ENCODE measurements at regions not wholly inside any gene's neighbourhood (a gene's known extent, or its start where the extent isn't known, plus 50 kb on each side); places are given as distances from the start of the nearest gene placed in this dataset.

- TF ChIP-seq RAD21 (conservative IDR thresholded peaks at IDR 0.05) (no peak), EP300 (conservative IDR thresholded peaks at IDR 0.05; ENCODE audit: poor library complexity, severe bottlenecking) (no peak), TAF1 (IDR thresholded peaks at IDR 0.05; ENCODE audit: low read depth) (no peak), MXI1 (conservative IDR thresholded peaks at IDR 0.05; ENCODE audit: poor library complexity, severe bottlenecking) (no peak), SMC3 (conservative IDR thresholded peaks at IDR 0.05; ENCODE audit: poor library complexity) (no peak), POLR2AphosphoS5 (IDR thresholded peaks at IDR 0.05) (no peak), EZH2 (IDR thresholded peaks at IDR 0.05; ENCODE audit: borderline replicate concordance, insufficient read depth, low read length, poor library complexity, severe bottlenecking) (no peak)
- TF ChIP-seq, protein P1, sequence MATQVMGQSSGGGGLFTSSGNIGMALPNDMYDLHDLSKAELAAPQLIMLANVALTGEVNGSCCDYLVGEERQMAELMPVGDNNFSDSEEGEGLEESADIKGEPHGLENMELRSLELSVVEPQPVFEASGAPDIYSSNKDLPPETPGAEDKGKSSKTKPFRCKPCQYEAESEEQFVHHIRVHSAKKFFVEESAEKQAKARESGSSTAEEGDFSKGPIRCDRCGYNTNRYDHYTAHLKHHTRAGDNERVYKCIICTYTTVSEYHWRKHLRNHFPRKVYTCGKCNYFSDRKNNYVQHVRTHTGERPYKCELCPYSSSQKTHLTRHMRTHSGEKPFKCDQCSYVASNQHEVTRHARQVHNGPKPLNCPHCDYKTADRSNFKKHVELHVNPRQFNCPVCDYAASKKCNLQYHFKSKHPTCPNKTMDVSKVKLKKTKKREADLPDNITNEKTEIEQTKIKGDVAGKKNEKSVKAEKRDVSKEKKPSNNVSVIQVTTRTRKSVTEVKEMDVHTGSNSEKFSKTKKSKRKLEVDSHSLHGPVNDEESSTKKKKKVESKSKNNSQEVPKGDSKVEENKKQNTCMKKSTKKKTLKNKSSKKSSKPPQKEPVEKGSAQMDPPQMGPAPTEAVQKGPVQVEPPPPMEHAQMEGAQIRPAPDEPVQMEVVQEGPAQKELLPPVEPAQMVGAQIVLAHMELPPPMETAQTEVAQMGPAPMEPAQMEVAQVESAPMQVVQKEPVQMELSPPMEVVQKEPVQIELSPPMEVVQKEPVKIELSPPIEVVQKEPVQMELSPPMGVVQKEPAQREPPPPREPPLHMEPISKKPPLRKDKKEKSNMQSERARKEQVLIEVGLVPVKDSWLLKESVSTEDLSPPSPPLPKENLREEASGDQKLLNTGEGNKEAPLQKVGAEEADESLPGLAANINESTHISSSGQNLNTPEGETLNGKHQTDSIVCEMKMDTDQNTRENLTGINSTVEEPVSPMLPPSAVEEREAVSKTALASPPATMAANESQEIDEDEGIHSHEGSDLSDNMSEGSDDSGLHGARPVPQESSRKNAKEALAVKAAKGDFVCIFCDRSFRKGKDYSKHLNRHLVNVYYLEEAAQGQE (IDR thresholded peaks at IDR 0.05; ENCODE audit: borderline replicate concordance) = no peak
- TF ChIP-seq, protein P2, sequence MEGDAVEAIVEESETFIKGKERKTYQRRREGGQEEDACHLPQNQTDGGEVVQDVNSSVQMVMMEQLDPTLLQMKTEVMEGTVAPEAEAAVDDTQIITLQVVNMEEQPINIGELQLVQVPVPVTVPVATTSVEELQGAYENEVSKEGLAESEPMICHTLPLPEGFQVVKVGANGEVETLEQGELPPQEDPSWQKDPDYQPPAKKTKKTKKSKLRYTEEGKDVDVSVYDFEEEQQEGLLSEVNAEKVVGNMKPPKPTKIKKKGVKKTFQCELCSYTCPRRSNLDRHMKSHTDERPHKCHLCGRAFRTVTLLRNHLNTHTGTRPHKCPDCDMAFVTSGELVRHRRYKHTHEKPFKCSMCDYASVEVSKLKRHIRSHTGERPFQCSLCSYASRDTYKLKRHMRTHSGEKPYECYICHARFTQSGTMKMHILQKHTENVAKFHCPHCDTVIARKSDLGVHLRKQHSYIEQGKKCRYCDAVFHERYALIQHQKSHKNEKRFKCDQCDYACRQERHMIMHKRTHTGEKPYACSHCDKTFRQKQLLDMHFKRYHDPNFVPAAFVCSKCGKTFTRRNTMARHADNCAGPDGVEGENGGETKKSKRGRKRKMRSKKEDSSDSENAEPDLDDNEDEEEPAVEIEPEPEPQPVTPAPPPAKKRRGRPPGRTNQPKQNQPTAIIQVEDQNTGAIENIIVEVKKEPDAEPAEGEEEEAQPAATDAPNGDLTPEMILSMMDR (IDR thresholded peaks at IDR 0.05; ENCODE audit: poor library complexity, severe bottlenecking) = no peak
- Histone ChIP-seq H3F3A (ENCODE audit: insufficient read depth, low read length, poor library complexity, severe bottlenecking) (no peaks in the 10 kb centered on the region), H4K20me1 (ENCODE audit: insufficient read depth) (no peaks in the 10 kb centered on the region), H3K27me3 (ENCODE audit: insufficient read depth, low read depth, low read length) (no peaks in the 10 kb centered on the region), H3K4me2 (ENCODE audit: low read length) (no peak overlapping the region), H3K9me2 (ENCODE audit: insufficient read depth, low read length) (no peaks in the 10 kb centered on the region), H3K79me2 (replicated peaks; ENCODE audit: insufficient read depth, low read length) (no peaks in the 10 kb centered on the region), H3K4me3 (ENCODE audit: low read length) (no peak overlapping the region), H3K27ac (ENCODE audit: low read length) (no peak overlapping the region), H3K9me3 (ENCODE audit: low read length) (no peaks in the 10 kb centered on the region), H2AFZ (ENCODE audit: low read depth, low read length) (no peak overlapping the region), H3K9ac (ENCODE audit: low read length) (no peak overlapping the region), H3K36me3 (ENCODE audit: insufficient read depth, low read length) (no peaks in the 10 kb centered on the region)
These were observed 209.5 kb downstream of the TOMM20 start for GRCh38 chr1:234918961-234919761.

- H3K9ac ChIP-seq (ENCODE audit: low read length) = no peak overlapping the region
- H3K36me3 ChIP-seq (ENCODE audit: insufficient read depth, low read length) = no peaks in the 10 kb centered on the region
- no peaks in the 10 kb centered on the region for H3K27me3 ChIP-seq (ENCODE audit: insufficient read depth, low read depth, low read length)
- H3K4me2 ChIP-seq (ENCODE audit: low read length) = no peak overlapping the region
- TF ChIP-seq SMC3 (conservative IDR thresholded peaks at IDR 0.05; ENCODE audit: poor library complexity) (no peak), EZH2 (IDR thresholded peaks at IDR 0.05; ENCODE audit: borderline replicate concordance, insufficient read depth, low read length, poor library complexity, severe bottlenecking) (no peak), MXI1 (conservative IDR thresholded peaks at IDR 0.05; ENCODE audit: poor library complexity, severe bottlenecking) (no peak), TAF1 (IDR thresholded peaks at IDR 0.05; ENCODE audit: low read depth) (no peak), RAD21 (conservative IDR thresholded peaks at IDR 0.05) (no peak), EP300 (conservative IDR thresholded peaks at IDR 0.05; ENCODE audit: poor library complexity, severe bottlenecking) (no peak), POLR2AphosphoS5 (IDR thresholded peaks at IDR 0.05) (no peak)
- TF ChIP-seq, protein P2 (IDR thresholded peaks at IDR 0.05; ENCODE audit: poor library complexity, severe bottlenecking) = no peak
- TF ChIP-seq, protein P1 (IDR thresholded peaks at IDR 0.05; ENCODE audit: borderline replicate concordance) = no peak
- H4K20me1 ChIP-seq (ENCODE audit: insufficient read depth) = no peaks in the 10 kb centered on the region
- H3K4me3 ChIP-seq (ENCODE audit: low read length) = no peak overlapping the region
- H3K79me2 ChIP-seq (replicated peaks; ENCODE audit: insufficient read depth, low read length) = no peaks in the 10 kb centered on the region
- no peak overlapping the region for H3K27ac ChIP-seq (ENCODE audit: low read length)
- H2AFZ ChIP-seq (ENCODE audit: low read depth, low read length) = no peak overlapping the region
- no peaks in the 10 kb centered on the region for H3K9me3 ChIP-seq (ENCODE audit: low read length)
- H3K9me2 ChIP-seq (ENCODE audit: insufficient read depth, low read length) = no peaks in the 10 kb centered on the region
- no peaks in the 10 kb centered on the region for H3F3A ChIP-seq (ENCODE audit: insufficient read depth, low read length, poor library complexity, severe bottlenecking)
These were observed 210.3 kb downstream of the TOMM20 start for GRCh38 chr1:234918181-234918841.

Measured in neural cell (in vitro differentiated cells).